C4-2B (cell line): ENCODE measurements at regions not wholly inside any gene's neighbourhood (a gene's known extent, or its start where the extent isn't known, plus 50 kb on each side); places are given as distances from the start of the nearest gene placed in this dataset.

Experiments used
- H3K27ac ChIP-seq: fragments of 450-650 bp; 2 replicates; pipeline ENCODE4 v1.5.1; 2017
- ZFX ChIP-seq: fragments of 450-650 bp; IDR thresholded peaks from 2 replicates; pipeline ENCODE4 v1.6.1; 2017
- TF ChIP-seq, protein P1 (sequence below): fragments of 450-650 bp; conservative IDR thresholded peaks from 2 replicates; pipeline ENCODE4 v1.5.1; 2017; ENCODE audit warnings: mild to moderate bottlenecking

DNA sequence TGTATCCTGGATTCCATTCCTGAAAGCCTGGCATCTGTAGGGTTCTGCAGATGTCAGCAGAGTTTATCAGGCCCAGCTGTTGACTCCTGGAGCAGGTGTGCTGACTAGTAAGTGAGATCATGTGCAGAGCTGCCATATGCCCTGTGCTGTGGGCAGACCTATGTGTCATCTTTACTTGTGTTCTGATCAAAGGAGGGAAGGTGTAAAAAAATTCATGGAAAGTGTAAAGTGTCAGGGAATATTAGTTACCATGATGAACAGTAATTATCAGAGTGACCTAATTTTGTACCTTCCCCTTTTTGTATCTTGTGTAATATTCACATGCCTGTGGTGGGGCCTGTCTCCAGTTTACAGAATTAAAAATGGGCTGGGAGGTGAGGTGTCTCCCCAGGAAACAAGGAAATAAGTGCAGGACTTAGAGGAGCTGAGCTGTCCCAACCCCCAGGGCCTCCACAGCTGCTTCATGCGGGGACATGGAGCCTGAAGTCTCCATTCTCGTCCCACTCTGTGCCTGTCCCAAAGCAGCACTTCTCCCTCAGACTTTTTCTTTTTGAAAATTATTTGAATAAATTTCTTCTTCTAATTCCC, 148.2 kb upstream of the GGTLC1 start:
- H3K27ac ChIP-seq: no peak overlapping the region
- TF ChIP-seq, protein P1, sequence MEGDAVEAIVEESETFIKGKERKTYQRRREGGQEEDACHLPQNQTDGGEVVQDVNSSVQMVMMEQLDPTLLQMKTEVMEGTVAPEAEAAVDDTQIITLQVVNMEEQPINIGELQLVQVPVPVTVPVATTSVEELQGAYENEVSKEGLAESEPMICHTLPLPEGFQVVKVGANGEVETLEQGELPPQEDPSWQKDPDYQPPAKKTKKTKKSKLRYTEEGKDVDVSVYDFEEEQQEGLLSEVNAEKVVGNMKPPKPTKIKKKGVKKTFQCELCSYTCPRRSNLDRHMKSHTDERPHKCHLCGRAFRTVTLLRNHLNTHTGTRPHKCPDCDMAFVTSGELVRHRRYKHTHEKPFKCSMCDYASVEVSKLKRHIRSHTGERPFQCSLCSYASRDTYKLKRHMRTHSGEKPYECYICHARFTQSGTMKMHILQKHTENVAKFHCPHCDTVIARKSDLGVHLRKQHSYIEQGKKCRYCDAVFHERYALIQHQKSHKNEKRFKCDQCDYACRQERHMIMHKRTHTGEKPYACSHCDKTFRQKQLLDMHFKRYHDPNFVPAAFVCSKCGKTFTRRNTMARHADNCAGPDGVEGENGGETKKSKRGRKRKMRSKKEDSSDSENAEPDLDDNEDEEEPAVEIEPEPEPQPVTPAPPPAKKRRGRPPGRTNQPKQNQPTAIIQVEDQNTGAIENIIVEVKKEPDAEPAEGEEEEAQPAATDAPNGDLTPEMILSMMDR: no peak
- no peak for TF ChIP-seq ZFX

- TF ChIP-seq, protein P1: no peak
- no peak for TF ChIP-seq ZFX
- no peak overlapping the region for H3K27ac ChIP-seq
Measured at GRCh38 chr20:24135781-24136180, 147.2 kb upstream of the GGTLC1 start.

- TF ChIP-seq, protein P1: no peak
- TF ChIP-seq ZFX: no peak
- no peak overlapping the region for H3K27ac ChIP-seq
Measured at GRCh38 chr20:24134930-24135329, 146.4 kb upstream of the GGTLC1 start.

DNA sequence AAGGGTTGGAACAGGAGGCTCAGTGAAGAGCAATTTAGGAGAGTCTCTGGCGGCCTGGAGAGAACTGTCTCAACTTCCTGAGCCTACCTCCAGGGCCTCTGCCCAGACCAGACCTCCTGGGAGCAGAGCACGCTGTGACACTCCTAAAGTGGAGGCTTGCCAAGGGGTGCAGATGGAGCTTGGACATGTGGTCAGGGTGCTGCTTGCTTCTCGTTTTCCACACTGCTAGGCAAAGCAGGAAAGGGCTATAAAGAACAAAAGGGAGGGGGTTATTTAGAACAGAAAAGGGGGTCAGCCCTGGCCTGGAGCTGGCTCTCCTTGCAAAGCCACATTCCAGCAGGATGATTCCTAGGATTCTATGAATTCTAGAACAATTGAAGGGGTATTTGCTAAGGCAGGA, 145.7 kb upstream of the GGTLC1 start:
- TF ChIP-seq, protein P1: no peak
- TF ChIP-seq ZFX: no peak
- no peak overlapping the region for H3K27ac ChIP-seq

DNA sequence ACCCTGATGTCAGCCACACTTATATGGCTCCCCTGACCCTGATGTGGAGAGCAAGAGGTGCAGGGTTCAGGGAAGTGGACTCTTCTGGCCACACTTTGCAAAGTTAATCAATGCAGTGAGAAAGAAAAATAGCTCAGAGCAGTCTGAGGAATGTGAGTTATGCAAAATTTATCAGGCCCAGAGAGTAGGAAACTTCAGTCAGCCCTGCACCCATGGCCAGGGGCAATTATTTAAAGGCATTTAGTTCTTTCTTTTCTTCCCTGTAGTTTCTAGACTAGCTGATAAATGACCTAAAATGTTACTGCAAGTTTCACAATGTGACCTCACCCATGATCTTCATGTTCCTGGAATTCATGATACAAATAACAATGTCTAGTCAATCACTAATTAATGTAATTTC, 143.7 kb upstream of the GGTLC1 start:
- no peak overlapping the region for H3K27ac ChIP-seq
- TF ChIP-seq, protein P1: no peak
- TF ChIP-seq ZFX: no peak

GRCh38 chr20:24131684-24132083, 143.1 kb upstream of the GGTLC1 start:
- no peak overlapping the region for H3K27ac ChIP-seq
- TF ChIP-seq ZFX: no peak
- TF ChIP-seq, protein P1: no peak

DNA sequence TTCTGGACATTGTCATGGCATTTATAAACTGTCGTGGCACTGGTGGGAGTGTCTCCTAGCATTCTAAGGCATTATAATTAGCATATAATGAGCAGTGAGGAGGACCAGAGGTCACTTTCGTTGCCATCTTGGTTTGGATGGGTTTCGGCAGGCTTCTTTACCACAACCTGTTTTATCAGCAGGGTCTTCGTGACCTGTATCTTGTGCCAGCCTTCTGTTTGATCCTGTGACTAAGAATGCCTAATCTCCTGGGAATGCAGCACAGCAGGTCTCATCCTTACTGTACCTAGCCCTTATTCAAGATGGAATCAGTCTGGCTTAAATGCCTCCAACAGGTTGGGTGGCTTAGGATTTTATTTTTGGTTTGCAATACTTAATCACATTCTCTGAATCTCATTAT, 142.7 kb upstream of the GGTLC1 start:
- TF ChIP-seq ZFX: no peak
- TF ChIP-seq, protein P1: no peak
- H3K27ac ChIP-seq: no peak overlapping the region
